ENCODE measurements at regions not wholly inside any gene's neighbourhood (a gene's known extent, or its start where the extent isn't known, plus 50 kb on each side); places are given as distances from the start of the nearest gene placed in this dataset.

DNA sequence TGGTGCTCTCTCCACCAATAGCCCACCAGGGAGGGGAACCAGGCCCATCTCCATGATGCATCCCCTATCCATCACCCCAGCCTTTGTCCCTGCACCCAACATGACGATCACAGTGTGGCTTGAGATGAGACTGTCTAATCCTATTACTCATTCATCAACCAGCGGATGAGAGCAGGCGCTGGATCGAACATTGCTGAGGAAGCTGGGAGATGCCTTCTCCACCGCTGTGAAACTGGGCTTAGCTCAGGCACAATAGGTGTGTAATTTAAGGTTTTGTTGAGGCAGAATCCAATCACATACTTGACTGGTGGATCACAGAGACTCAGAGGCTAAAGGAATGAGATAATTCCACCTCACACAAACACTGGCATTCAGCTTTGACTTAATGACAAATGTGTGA lies 64.6 kb upstream of the IRX3 start:
- DNase-seq = no peak

DNA sequence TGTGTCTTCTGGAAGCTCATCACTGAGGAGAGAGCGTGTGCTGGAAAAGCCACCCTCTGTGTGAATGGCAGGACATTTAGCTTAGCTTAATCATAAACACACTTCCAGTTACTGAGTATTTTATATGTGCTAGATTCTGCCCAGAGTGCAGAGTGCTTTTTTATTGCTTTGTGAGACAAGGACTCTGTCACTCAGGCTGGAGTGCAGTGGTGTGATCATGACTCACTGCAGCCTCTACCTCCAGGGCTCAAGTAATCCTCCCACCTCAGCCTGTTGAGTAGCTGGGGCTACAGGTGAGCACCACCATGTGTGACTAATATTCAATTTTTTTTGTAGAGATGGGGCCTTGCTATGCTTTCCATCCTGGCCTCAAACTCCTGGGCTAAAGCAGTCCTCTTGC lies 61.4 kb upstream of the IRX3 start:
- DNase-seq = no peak

DNA sequence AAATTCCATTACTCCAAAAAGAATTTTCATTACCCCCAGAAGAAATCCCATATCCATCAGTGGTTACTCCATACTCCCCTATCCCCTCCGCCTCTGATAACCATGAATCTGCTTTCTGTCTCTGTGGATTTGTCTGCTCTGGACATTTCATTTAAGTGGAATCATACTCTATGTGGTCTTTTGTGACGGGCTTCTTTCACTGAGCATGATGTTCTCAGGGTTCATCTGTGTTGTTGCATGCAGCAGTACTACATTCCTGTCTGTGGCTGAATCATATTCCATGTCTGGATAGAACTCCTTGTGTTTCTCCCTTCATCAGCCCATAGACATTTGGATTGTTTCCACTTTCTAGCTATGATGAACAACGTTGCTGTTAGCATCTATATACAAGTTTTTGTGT lies 59.5 kb upstream of the IRX3 start:
- no peak for DNase-seq

DNA sequence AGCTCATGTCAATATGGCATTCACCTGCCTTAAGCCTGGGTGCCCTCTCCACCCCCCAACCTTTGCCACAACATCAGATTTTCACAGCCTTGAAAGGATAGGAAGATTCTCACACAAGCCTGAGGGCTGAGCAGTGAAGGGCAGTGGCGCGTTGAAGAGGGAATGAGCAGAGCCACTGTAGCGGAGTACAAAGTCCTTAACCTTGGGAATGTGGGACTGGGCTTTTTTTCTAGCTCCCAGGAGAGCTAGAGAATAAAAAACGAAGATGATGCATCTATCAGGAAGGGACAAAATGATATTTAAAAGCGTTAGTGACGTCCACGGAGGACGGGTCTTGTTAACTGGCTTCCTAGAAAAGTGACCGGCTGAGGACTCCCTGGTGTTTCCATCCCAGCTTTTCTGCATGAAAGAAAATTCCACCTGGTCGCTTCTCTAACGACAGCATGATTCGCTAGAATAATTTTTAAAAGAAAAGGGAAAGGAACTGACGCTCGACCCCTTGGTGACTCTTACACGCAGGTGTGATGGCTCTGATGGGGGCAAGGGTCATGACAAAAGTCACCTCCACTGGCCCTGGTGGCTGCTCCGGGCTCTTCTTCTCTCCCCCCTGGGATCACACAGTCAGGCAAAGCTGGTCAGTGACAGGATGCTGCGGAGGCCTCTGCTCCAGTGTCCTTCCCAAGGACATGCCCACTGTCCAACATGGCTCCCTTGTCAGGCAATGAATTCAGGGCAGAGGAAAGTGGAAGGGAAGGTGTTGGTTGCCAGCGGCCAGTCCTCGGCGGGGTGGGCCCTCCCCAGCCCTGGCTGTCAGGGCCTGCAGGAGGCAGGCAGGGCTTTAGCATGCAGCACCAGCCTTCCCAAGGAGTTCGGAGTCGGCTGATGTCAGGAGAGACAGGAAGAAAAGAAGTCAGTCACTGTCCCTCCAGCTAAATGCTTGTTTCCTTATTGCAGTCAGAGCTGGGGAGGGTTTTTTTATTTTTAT lies 58.4 kb upstream of the IRX3 start:
- DNase-seq = no peak

DNA sequence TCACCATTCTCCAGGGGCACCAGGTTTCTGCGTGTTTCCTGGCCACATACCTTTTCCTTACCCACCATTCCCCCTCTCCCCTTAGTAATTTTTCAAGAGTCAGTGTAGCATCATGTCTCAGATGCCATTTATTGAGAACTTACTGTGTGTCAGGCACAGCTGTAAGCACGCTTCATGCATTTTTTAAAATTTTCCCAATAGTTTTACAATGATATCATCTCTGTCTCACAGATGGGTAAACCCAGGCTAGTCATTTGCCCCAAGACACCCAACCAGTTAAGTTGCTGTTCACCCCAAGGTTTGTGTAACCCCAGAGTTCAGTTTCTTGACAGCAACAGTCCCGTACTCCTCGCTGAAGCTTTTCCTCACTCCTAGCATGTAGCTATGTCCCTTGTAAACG lies 56.4 kb upstream of the IRX3 start:
- DNase-seq = no peak

DNA sequence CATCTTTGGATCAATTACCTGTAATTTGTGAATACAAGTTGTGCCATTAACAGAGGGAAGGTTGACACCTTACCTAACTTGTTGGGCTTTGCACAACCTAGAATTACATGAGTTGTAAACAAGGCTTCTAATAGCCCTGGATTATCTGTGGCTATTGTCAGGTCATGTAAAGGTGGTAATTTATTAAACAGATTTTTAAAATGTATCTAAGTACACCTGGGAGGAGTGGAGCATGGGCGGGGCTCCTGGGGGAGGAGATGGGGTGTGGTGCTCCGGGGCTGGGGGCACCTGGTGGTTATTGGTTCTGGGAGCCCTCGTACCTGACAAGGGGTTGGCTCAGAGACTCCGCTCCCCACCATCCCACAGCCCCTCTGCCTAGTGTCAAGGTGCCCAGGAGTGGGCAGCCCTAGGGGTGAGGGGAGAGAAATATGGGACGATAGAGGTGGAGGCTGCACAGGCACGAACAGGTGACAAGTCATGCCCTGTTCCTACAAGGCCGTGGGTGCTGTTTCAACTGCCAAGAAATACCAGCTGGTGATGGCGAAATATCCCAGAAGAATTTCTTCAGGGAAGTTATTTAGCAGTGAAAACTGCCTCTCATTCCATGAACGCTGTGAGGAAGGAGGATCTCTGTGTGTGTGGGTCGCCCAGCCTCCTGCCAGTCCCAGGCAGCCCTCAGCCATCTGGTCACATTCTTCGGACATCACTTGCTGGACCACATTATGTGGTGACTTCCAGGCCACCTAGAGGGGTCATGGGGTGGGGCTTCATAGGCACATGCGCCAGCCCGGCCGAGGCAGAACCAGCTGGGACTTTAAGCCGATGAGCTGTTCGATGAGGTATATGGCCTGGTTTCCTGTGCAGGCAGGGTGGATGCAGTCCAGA lies 55.5 kb upstream of the IRX3 start:
- DNase-seq = no peak

DNA sequence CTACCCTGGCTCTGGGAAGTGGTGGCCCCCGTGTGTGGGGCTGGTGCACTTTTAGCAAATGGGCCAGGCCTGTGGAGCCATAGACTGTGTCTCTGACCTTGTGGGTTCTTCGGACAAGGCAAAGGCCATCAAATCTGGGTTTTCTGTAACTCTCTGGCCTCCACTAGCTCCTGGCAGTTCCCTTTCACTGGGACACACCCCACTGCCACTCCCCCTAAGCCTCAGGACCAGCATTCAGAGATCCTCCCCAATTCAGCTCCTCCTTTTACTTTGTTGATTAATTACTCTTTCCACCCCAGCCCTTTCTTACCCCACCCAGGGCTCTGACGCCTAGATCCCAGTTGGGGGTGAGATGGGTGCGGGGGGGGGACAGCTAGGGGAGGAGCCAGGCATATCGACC lies 53.9 kb upstream of the IRX3 start:
- DNase-seq = no peak

DNA sequence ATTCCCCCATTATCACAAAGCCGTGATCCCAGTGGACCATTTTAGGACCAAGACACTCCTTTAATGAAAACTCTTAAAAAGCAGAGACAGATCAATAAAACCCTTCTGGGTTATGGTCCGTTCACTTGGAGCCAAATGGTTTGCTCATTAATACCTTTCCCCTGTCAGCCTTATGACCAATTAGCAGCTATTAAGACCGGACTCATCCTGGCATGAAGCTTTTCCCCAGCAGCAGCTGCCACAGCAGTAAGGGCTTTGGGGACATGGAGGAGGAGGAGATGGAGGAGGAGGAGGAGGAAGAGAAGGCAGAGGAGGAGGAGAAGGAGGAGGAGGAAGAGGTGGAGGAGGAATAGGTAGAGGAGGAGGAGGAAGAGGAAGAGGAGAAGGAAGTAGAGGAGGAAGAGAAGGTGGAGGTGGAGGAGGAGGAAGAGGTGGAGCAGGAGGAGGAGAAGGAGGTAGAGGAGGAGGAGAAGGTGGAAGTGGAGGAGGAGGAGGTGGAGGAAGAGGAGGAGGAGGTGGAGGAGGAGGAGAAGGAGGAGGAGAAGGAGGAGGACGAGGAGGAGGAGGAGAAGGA lies 50.1 kb upstream of the IRX3 start:
- no peak for DNase-seq

Measured in NCI-H510A treated with DMSO at 0.1 percent for 48 hours (cell line).